ENCODE measurements at regions not wholly inside any gene's neighbourhood (a gene's known extent, or its start where the extent isn't known, plus 50 kb on each side); places are given as distances from the start of the nearest gene placed in this dataset.

GRCh38 chr5:72009280-72009679 is 98.0 kb upstream of the MAP1B start:
- ChIA-PET CTCF (interaction anchor here (0.8 kb wide), 1 partner anchor 9 kb away, joined by 3 read pairs; no protein-coding TSS in a partner anchor), POLR2A (no interaction called here)
- DNase-seq (no peak), ATAC-seq (no peak)
- Mint-ChIP-seq H3K4me1 (ENCODE audit: low read depth) (no peaks in the 10 kb centered on the region), H3K27ac (no peak overlapping the region), H3K27me3 (peaks cover 17% of the 10 kb centered on the region), H3K4me3 (no peak overlapping the region), H3K36me3 (ENCODE audit: low read depth) (no peaks in the 10 kb centered on the region), H3K9me3 (no peaks in the 10 kb centered on the region)
- intact Hi-C loops (cut with micrococcal nuclease) = no loop called here
- no peak for TF ChIP-seq CTCF (IDR thresholded peaks at IDR 0.05)

GRCh38 chr5:72010430-72010829 is 96.8 kb upstream of the MAP1B start:
- Mint-ChIP-seq H3K36me3 (ENCODE audit: low read depth) (no peaks in the 10 kb centered on the region), H3K4me1 (ENCODE audit: low read depth) (peaks cover 2% of the 10 kb centered on the region), H3K27ac (no peak overlapping the region), H3K4me3 (no peak overlapping the region), H3K27me3 (peaks cover 15% of the 10 kb centered on the region), H3K9me3 (no peaks in the 10 kb centered on the region)
- no peak for DNase-seq
- POLR2A ChIA-PET = interaction anchor here (0.6 to 1.0 kb wide), 2 partner anchors 9 to 372 kb away, joined by 3 read pairs; no protein-coding TSS in a partner anchor
- no peak for TF ChIP-seq CTCF (IDR thresholded peaks at IDR 0.05)
- no peak for ATAC-seq
- intact Hi-C loops (cut with micrococcal nuclease) = no loop called here
- CTCF ChIA-PET = no interaction called here

GRCh38 chr5:72012906-72013305 is 94.4 kb upstream of the MAP1B start:
- DNase-seq (no peak), ATAC-seq (no peak)
- Mint-ChIP-seq H3K27ac (no peak overlapping the region), H3K9me3 (no peaks in the 10 kb centered on the region), H3K4me3 (no peak overlapping the region), H3K36me3 (ENCODE audit: low read depth) (no peaks in the 10 kb centered on the region), H3K4me1 (ENCODE audit: low read depth) (peaks cover 2% of the 10 kb centered on the region), H3K27me3 (peaks cover 16% of the 10 kb centered on the region)
- no peak for TF ChIP-seq CTCF (IDR thresholded peaks at IDR 0.05)
- POLR2A ChIA-PET = no interaction called here
- CTCF ChIA-PET = no interaction called here
- intact Hi-C loops (cut with micrococcal nuclease) = no loop called here

- no peak for DNase-seq
- no peak overlapping the region for H3K4me3 Mint-ChIP-seq
- peaks cover 20% of the 10 kb centered on the region for H3K27me3 Mint-ChIP-seq
- H3K36me3 Mint-ChIP-seq (ENCODE audit: low read depth) = no peaks in the 10 kb centered on the region
- no peak for ATAC-seq
- ChIA-PET POLR2A (no interaction called here), CTCF (no interaction called here)
- peaks cover 2% of the 10 kb centered on the region for H3K4me1 Mint-ChIP-seq (ENCODE audit: low read depth)
- no peak overlapping the region for H3K27ac Mint-ChIP-seq
- TF ChIP-seq CTCF (IDR thresholded peaks at IDR 0.05) = no peak
- intact Hi-C loops (cut with micrococcal nuclease) = no loop called here
- no peaks in the 10 kb centered on the region for H3K9me3 Mint-ChIP-seq
Observed at GRCh38 chr5:72013766-72014624, 93.3 kb upstream of the MAP1B start.

- H3K27me3 Mint-ChIP-seq = peaks cover 24% of the 10 kb centered on the region
- no peak overlapping the region for H3K27ac Mint-ChIP-seq
- no peak overlapping the region for H3K4me3 Mint-ChIP-seq
- CTCF ChIA-PET = no interaction called here
- intact Hi-C loops (cut with micrococcal nuclease) = loop anchor here (5.0 kb wide), 1 partner anchor 233 kb away; no protein-coding TSS in a partner anchor
- peaks cover 2% of the 10 kb centered on the region for H3K4me1 Mint-ChIP-seq (ENCODE audit: low read depth)
- no peaks in the 10 kb centered on the region for H3K9me3 Mint-ChIP-seq
- POLR2A ChIA-PET = no interaction called here
- no peaks in the 10 kb centered on the region for H3K36me3 Mint-ChIP-seq (ENCODE audit: low read depth)
- DNase-seq = peak; percentile 32
- peak; percentile 47 for ATAC-seq
- no peak for TF ChIP-seq CTCF (IDR thresholded peaks at IDR 0.05)
Observed at GRCh38 chr5:72015103-72015548, 92.1 kb upstream of the MAP1B start.

Measured in activated CD8-positive, alpha-beta T cell treated with anti-CD3 and anti-CD28 coated beads for 36 hours (primary cell).